OCI-LY1 (cell line): ENCODE measurements at regions not wholly inside any gene's neighbourhood (a gene's known extent, or its start where the extent isn't known, plus 50 kb on each side); places are given as distances from the start of the nearest gene placed in this dataset.

Experiments used
- H2AFZ ChIP-seq: fragments of 200-600 bp; sonication (generic), shearing (Covaris generic); 2 replicates; pipeline ENCODE4 v1.6.0; 2014; ENCODE audit warnings: antibody characterized with exemption, mild to moderate bottlenecking, low read length
- H3F3A ChIP-seq: fragments of 200-600 bp; sonication (generic), shearing (Covaris generic); 2 replicates; pipeline ENCODE4 v1.6.0; 2014; ENCODE audit warnings: mild to moderate bottlenecking, antibody characterized with exemption, low read length, moderate library complexity; ENCODE audit not compliant: insufficient read depth
- H3K27ac ChIP-seq: fragments of 200-600 bp; sonication (generic); 2 replicates; pipeline ENCODE4 v1.5.1; 2014; ENCODE audit warnings: low read length, mixed run types, mild to moderate bottlenecking, low read depth; ENCODE audit not compliant: poor library complexity, severe bottlenecking
- H3K27me3 ChIP-seq: fragments of 200-600 bp; sonication (generic); 2 replicates; pipeline ENCODE4 v1.6.0; 2014; ENCODE audit warnings: antibody characterized with exemption, mild to moderate bottlenecking, low read length, moderate library complexity; ENCODE audit not compliant: insufficient read depth
- H3K36me3 ChIP-seq: fragments of 200-600 bp; sonication (generic); 2 replicates; pipeline ENCODE4 v1.6.1; 2014; ENCODE audit warnings: mild to moderate bottlenecking, antibody characterized with exemption, low read length, moderate library complexity, mixed read lengths; ENCODE audit not compliant: insufficient read depth
- H3K4me1 ChIP-seq: fragments of 200-600 bp; sonication (generic); 2 replicates; pipeline ENCODE4 v1.5.1; 2014; ENCODE audit warnings: mild to moderate bottlenecking, low read length, moderate library complexity; ENCODE audit not compliant: insufficient read depth, severe bottlenecking
- H3K4me2 ChIP-seq: fragments of 200-600 bp; sonication (generic), shearing (Covaris generic); 2 replicates; pipeline ENCODE4 v1.6.1; 2014; ENCODE audit warnings: low read length
- H3K4me3 ChIP-seq: fragments of 200-600 bp; sonication (generic); 2 replicates; pipeline ENCODE4 v1.5.1; 2014; ENCODE audit warnings: low read length, low read depth, mild to moderate bottlenecking, mixed read lengths; ENCODE audit not compliant: poor library complexity, severe bottlenecking
- H3K79me2 ChIP-seq: fragments of 200-600 bp; shearing (Covaris generic); 2 replicates; pipeline ENCODE4 v1.6.1; 2016; ENCODE audit warnings: mixed run types, low read length, mixed read lengths; ENCODE audit not compliant: insufficient read depth
- H3K9ac ChIP-seq: fragments of 200-600 bp; sonication (generic), shearing (Covaris generic); 2 replicates; pipeline ENCODE4 v1.6.1; 2014; ENCODE audit warnings: mild to moderate bottlenecking, low read length, mixed read lengths
- H3K9me2 ChIP-seq: fragments of 200-600 bp; sonication (generic), shearing (Covaris generic); 2 replicates; pipeline ENCODE4 v1.6.1; 2014; ENCODE audit warnings: low read depth, mild to moderate bottlenecking, low read length, mixed read lengths
- H3K9me3 ChIP-seq: fragments of 200-600 bp; shearing (Covaris generic); 2 replicates; pipeline ENCODE4 v1.6.1; 2014; ENCODE audit warnings: low read length, mixed read lengths
- H4K20me1 ChIP-seq: fragments of 200-600 bp; sonication (generic), shearing (Covaris generic); 2 replicates; pipeline ENCODE4 v1.6.0; 2016; ENCODE audit warnings: mild to moderate bottlenecking, low read length; ENCODE audit not compliant: insufficient read depth
- EZH2 ChIP-seq: fragments of 200-600 bp; sonication (generic), shearing (Covaris generic); IDR thresholded peaks from 2 replicates; pipeline ENCODE4 v1.8.0; 2017; ENCODE audit warnings: borderline replicate concordance, mixed run types, mild to moderate bottlenecking, antibody characterized with exemption, low read length, moderate library complexity, mixed read lengths
- TF ChIP-seq, protein P1 (sequence below): fragments of 200-600 bp; sonication (generic), shearing (Covaris generic); IDR thresholded peaks from 2 replicates; pipeline ENCODE4 v1.5.1; 2017; ENCODE audit warnings: mild to moderate bottlenecking, antibody characterized with exemption, low read length, moderate library complexity, mixed read lengths

DNA sequence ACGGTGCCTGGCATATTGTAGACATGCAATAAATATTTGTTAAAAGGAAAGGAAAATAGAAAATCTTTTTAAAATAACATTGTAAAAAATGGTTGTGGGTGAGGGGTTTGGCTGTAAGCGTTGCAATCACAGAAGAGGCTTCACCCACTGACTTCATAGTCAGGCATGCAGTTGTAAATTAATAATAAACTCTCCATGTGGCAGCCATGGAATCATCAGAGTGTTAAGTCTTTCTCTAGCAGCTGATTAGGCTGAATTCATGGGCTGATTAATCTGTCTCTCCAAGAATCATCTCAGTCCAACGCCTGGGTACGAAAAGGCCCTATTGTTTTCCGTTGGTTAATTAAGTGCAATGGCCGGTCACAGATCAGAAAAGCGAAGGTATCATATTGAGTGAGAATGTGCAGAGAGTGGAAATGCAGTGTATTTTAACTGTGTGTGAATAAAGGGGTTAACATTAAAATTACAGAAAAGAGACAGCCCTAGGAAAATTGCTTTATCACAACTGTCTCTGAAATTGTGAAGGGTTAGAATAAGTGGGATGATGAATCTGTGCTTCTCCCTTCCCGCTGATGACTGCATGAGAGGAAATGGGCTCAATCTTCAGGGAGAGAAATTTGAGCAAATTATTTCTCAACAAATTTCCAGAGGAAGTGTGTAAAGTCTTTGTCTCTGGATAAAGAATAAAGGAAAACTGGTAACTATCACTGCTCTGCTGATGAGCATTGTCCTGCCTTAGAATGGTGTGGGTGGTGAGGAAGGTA is 269.0 kb downstream of the FAM76B start:
- Histone ChIP-seq H3K9ac (no peak overlapping the region), H3K9me2 (no peaks in the 10 kb centered on the region), H3K27me3 (no peaks in the 10 kb centered on the region), H3K4me3 (no peak overlapping the region), H3K27ac (no peak overlapping the region), H3K4me1 (no peaks in the 10 kb centered on the region), H2AFZ (no peak overlapping the region), H4K20me1 (no peaks in the 10 kb centered on the region), H3K79me2 (no peaks in the 10 kb centered on the region), H3K4me2 (no peak overlapping the region), H3K9me3 (no peaks in the 10 kb centered on the region), H3F3A (no peaks in the 10 kb centered on the region), H3K36me3 (no peaks in the 10 kb centered on the region)
- no peak for TF ChIP-seq EZH2
- TF ChIP-seq, protein P1, sequence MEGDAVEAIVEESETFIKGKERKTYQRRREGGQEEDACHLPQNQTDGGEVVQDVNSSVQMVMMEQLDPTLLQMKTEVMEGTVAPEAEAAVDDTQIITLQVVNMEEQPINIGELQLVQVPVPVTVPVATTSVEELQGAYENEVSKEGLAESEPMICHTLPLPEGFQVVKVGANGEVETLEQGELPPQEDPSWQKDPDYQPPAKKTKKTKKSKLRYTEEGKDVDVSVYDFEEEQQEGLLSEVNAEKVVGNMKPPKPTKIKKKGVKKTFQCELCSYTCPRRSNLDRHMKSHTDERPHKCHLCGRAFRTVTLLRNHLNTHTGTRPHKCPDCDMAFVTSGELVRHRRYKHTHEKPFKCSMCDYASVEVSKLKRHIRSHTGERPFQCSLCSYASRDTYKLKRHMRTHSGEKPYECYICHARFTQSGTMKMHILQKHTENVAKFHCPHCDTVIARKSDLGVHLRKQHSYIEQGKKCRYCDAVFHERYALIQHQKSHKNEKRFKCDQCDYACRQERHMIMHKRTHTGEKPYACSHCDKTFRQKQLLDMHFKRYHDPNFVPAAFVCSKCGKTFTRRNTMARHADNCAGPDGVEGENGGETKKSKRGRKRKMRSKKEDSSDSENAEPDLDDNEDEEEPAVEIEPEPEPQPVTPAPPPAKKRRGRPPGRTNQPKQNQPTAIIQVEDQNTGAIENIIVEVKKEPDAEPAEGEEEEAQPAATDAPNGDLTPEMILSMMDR, result no peak

DNA sequence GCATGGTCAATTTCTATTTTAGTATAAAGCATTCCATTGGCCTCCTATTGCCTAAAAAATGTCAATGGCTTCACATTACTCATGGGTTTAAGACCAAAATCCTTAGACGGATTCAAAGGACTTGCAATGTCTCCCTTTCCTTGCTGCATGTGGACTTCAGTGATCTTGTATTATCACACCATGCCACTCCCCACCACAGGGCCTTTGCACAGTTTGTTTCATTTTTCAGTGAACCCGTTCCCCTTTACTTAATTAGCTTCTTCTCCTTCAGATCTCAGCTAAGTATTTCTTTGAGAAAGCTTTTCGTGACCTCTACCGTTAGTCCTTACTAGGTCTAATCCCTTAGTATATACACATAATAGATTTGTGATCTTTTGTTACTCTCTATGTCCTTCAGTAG is 269.7 kb downstream of the FAM76B start:
- Histone ChIP-seq H3F3A (no peaks in the 10 kb centered on the region), H3K9me2 (no peaks in the 10 kb centered on the region), H3K4me3 (no peak overlapping the region), H3K27ac (no peak overlapping the region), H4K20me1 (no peaks in the 10 kb centered on the region), H3K9me3 (no peaks in the 10 kb centered on the region), H3K4me2 (no peak overlapping the region), H3K36me3 (no peaks in the 10 kb centered on the region), H3K4me1 (no peaks in the 10 kb centered on the region), H2AFZ (no peak overlapping the region), H3K79me2 (no peaks in the 10 kb centered on the region), H3K27me3 (no peaks in the 10 kb centered on the region), H3K9ac (no peak overlapping the region)
- TF ChIP-seq, protein P1, result no peak
- no peak for TF ChIP-seq EZH2

- Histone ChIP-seq H3F3A (no peaks in the 10 kb centered on the region), H2AFZ (no peak overlapping the region)
These were observed 272.1 kb downstream of the FAM76B start for GRCh38 chr11:95517453-95517852.

More at GRCh38 chr11:95517453-95517852, 272.1 kb downstream of the FAM76B start:
- no peak overlapping the region for H3K9ac ChIP-seq
- TF ChIP-seq, protein P1, result no peak
- TF ChIP-seq EZH2, result no peak
- no peaks in the 10 kb centered on the region for H3K9me3 ChIP-seq
- no peaks in the 10 kb centered on the region for H3K4me1 ChIP-seq
- H3K4me3 ChIP-seq, result no peak overlapping the region
- no peak overlapping the region for H3K4me2 ChIP-seq
- no peaks in the 10 kb centered on the region for H4K20me1 ChIP-seq
- no peaks in the 10 kb centered on the region for H3K36me3 ChIP-seq
- no peak overlapping the region for H3K27ac ChIP-seq
- no peaks in the 10 kb centered on the region for H3K27me3 ChIP-seq
- H3K79me2 ChIP-seq, result no peaks in the 10 kb centered on the region
- no peaks in the 10 kb centered on the region for H3K9me2 ChIP-seq
